IPS DF 6.9 (cell line): ENCODE measurements at regions not wholly inside any gene's neighbourhood (a gene's known extent, or its start where the extent isn't known, plus 50 kb on each side); places are given as distances from the start of the nearest gene placed in this dataset.
"Not testable (repeated sequence)": the region's sequence is repeated elsewhere in the genome, so short reads cannot be mapped to it uniquely, and the experiment has no call there.

Experiments
- DNase-seq: peaks from one replicate; pipeline ENCODE4 v3.0.0-alpha.2; 2013; ENCODE audit warnings: low read depth, low spot score
- H3K27ac ChIP-seq: one replicate; pipeline ENCODE4 v1.5.1; 2013; ENCODE audit warnings: low read length, control low read depth
- H3K27me3 ChIP-seq: 2 replicates; pipeline ENCODE4 v1.6.1; 2013; ENCODE audit warnings: mild to moderate bottlenecking, low read length; ENCODE audit not compliant: control insufficient read depth, insufficient read depth
- H3K36me3 ChIP-seq: 2 replicates; pipeline ENCODE4 v1.6.1; 2013; ENCODE audit warnings: low read length; ENCODE audit not compliant: control insufficient read depth, insufficient read depth
- H3K4me1 ChIP-seq: 2 replicates; pipeline ENCODE4 v1.6.1; 2013; ENCODE audit warnings: low read length; ENCODE audit not compliant: control insufficient read depth, insufficient read depth
- H3K4me3 ChIP-seq: 2 replicates; pipeline ENCODE4 v1.5.1; 2013; ENCODE audit warnings: mild to moderate bottlenecking, low read length
- H3K9me3 ChIP-seq: 2 replicates; pipeline ENCODE4 v1.6.1; 2013; ENCODE audit warnings: low read length, inconsistent platforms; ENCODE audit not compliant: control insufficient read depth, insufficient read depth
- WGBS: extraction: QIAGEN DNeasy Blood & Tissue Kit; methylation state at CpG from one replicate; pipeline ENCODE4 v1.1.7; 2013; ENCODE audit warnings: mixed read lengths, missing lambda C conversion rate; ENCODE audit not compliant: insufficient read length, insufficient coverage; 5-methylcytosine and 5-hydroxymethylcytosine counted together

- Histone ChIP-seq H3K9me3 (no peaks in the 10 kb centered on the region), H3K27me3 (no peaks in the 10 kb centered on the region), H3K4me3 (no peak overlapping the region), H3K4me1 (no peaks in the 10 kb centered on the region), H3K27ac (no peak overlapping the region), H3K36me3 (no peaks in the 10 kb centered on the region)
- DNase-seq = no peak
- no CpG with 5 or more reads among the region's 3 CpGs for WGBS
These were observed 73.8 kb upstream of the HNF1B start for GRCh38 chr17:37818689-37819088.

DNA sequence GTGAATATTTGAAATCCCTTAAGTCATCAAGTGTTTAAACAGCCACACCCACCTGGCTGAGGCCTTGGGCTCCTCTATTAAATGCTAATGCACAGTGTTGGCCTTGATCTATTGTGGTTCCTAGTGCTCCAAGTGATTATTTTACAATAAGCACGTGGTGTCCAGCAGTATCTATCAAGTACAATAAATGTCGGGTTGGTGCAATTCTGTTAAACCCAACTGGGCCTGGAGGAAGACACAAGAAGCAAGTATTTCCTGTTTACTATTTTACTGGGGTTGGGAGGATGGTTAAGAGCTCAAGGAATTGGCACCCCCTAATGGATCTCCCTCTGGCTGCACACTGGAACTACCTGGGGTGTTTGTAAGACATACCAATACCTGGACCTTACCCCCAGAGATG, 72.1 kb upstream of the HNF1B start:
- Histone ChIP-seq H3K27ac (no peak overlapping the region), H3K4me1 (no peaks in the 10 kb centered on the region), H3K27me3 (no peaks in the 10 kb centered on the region), H3K4me3 (no peak overlapping the region), H3K36me3 (no peaks in the 10 kb centered on the region), H3K9me3 (no peaks in the 10 kb centered on the region)
- no CpG with 5 or more reads among the region's 2 CpGs for WGBS
- no peak for DNase-seq

GRCh38 chr17:37815536-37815935, 70.7 kb upstream of the HNF1B start:
- no peaks in the 10 kb centered on the region for H3K9me3 ChIP-seq
- H3K4me1 ChIP-seq = no peaks in the 10 kb centered on the region
- H3K36me3 ChIP-seq = no peaks in the 10 kb centered on the region
- H3K27me3 ChIP-seq = no peaks in the 10 kb centered on the region
- DNase-seq = no peak
- no peak overlapping the region for H3K27ac ChIP-seq
- H3K4me3 ChIP-seq = no peak overlapping the region
- WGBS = no CpG with 5 or more reads among the region's 4 CpGs

DNA sequence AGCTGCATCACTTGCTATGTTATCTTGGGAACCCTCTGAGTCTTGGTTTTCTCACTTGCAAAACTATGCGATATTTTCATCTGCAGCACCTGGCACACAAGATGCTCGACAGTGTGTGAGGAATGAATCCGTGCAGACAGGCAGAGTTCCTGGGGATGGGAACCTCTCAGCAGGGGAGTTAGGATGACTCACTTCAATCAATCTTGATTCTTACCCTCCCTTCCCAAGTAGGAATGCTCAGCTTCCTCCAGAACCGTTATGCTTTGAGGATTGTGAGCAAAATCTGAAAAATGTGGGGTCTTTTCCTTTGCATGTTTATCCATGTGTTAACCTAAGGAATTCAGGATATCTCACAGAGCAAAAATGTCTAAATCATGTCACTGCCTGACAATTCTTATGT, 68.9 kb upstream of the HNF1B start:
- WGBS = no CpG with 5 or more reads among the region's 4 CpGs
- Histone ChIP-seq H3K9me3 (no peaks in the 10 kb centered on the region), H3K36me3 (no peaks in the 10 kb centered on the region), H3K4me3 (no peak overlapping the region), H3K27ac (no peak overlapping the region), H3K27me3 (no peaks in the 10 kb centered on the region), H3K4me1 (no peaks in the 10 kb centered on the region)
- no peak for DNase-seq

- no CpG with 5 or more reads among the region's 7 CpGs for WGBS
- not testable (repeated sequence) for DNase-seq, H3K27ac ChIP-seq
These were observed 64.0 kb upstream of the HNF1B start for GRCh38 chr17:37808846-37809245.

DNA sequence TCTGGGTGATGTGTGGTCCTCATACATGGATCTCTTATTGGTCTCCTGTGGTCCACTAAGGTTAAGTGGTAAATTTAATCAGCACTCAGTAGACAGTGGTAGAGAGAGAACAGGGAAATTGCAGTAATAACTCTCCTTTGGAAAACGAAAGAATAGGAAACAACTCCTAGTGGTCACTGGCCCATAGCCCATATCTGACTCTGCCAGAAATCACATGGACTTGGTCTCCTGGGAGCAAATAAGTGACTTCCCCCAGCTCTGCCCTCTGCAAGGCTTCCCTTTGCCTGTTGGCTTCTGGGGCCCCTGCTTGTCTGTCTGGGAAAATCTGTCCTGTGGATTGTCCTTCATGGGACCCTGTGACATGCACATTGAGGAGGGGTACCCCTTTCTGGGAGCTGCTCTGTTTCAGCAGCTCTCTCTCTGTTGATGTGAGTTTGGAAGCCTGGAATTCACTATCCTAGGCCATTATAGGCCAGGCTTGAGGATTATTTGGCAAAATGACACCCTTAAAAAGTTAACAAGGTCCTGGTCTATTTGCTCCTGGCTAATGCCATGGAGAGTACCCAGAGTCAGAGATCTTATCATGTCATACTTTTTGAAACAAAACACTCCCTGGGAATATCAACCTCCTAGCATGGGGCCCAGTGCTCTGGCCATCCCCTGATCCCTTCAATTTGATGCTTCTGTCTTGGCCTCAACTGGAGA, 58.0 kb upstream of the HNF1B start:
- Histone ChIP-seq H3K9me3 (no peaks in the 10 kb centered on the region), H3K4me1 (no peaks in the 10 kb centered on the region), H3K4me3 (no peak overlapping the region), H3K36me3 (no peaks in the 10 kb centered on the region), H3K27ac (no peak overlapping the region), H3K27me3 (no peaks in the 10 kb centered on the region)
- no CpG with 5 or more reads among the region's 1 CpG for WGBS
- no peak for DNase-seq

More at GRCh38 chr17:37808846-37809245, 64.0 kb upstream of the HNF1B start:
- not testable (repeated sequence) for H3K4me3 ChIP-seq, H3K9me3 ChIP-seq, H3K27me3 ChIP-seq, H3K4me1 ChIP-seq, H3K36me3 ChIP-seq

DNA sequence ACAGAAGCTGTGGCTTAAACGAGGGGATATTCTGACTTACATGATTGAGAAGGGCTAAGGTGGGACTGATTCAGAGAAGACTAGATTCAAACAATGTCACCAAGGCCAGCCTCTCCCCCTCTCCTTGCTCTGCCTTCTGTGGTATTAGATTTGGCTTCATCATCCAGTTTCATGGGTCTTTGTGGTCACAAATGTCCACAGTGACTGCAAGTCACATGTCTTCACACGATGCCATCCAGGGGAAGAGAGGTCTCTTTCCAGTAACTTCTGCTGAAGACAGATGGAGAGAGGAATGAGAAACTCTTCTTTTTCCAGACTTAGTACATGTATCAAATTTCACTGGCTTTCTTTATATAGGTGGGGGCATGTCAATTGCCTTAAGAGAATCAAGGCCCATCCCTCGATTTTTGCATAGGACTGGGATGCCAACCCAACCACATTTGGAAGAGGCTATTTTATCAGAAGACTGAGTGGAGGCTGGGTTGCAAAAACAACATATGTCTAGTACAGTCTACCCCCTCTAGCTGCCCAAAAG, 57.3 kb upstream of the HNF1B start:
- H3K4me1 ChIP-seq = no peaks in the 10 kb centered on the region
- DNase-seq = no peak
- H3K4me3 ChIP-seq = no peak overlapping the region
- H3K27me3 ChIP-seq = no peaks in the 10 kb centered on the region
- no CpG with 5 or more reads among the region's 3 CpGs for WGBS
- no peaks in the 10 kb centered on the region for H3K9me3 ChIP-seq
- H3K27ac ChIP-seq = no peak overlapping the region
- no peaks in the 10 kb centered on the region for H3K36me3 ChIP-seq

GRCh38 chr17:37801171-37801570, 56.3 kb upstream of the HNF1B start:
- H3K4me1 ChIP-seq = peaks cover 3% of the 10 kb centered on the region
- no peaks in the 10 kb centered on the region for H3K9me3 ChIP-seq
- no peaks in the 10 kb centered on the region for H3K27me3 ChIP-seq
- no peak for DNase-seq
- H3K27ac ChIP-seq = no peak overlapping the region
- H3K4me3 ChIP-seq = no peak overlapping the region
- WGBS = no CpG with 5 or more reads among the region's 5 CpGs
- no peaks in the 10 kb centered on the region; the same call in 1 of the 2 replicates for H3K36me3 ChIP-seq

- Histone ChIP-seq H3K4me3 (no peak overlapping the region), H3K4me1 (peaks cover 3% of the 10 kb centered on the region), H3K9me3 (no peaks in the 10 kb centered on the region), H3K27ac (no peak overlapping the region), H3K36me3 (no peaks in the 10 kb centered on the region; the same call in 1 of the 2 replicates), H3K27me3 (no peaks in the 10 kb centered on the region)
- no peak for DNase-seq
These were observed 52.3 kb upstream of the HNF1B start for GRCh38 chr17:37797206-37797605.

GRCh38 chr17:37796076-37796475, 51.2 kb upstream of the HNF1B start:
- Histone ChIP-seq H3K27ac (no peak overlapping the region), H3K36me3 (no peaks in the 10 kb centered on the region; the same call in 1 of the 2 replicates), H3K4me3 (no peak overlapping the region), H3K4me1 (peaks cover 3% of the 10 kb centered on the region), H3K27me3 (no peaks in the 10 kb centered on the region), H3K9me3 (no peaks in the 10 kb centered on the region)
- no peak for DNase-seq
- no CpG with 5 or more reads among the region's 8 CpGs for WGBS
